Ureter (tissue), 1 donor: ENCODE measurements at regions not wholly inside any gene's neighbourhood (a gene's known extent, or its start where the extent isn't known, plus 50 kb on each side); places are given as distances from the start of the nearest gene placed in this dataset.
"Not testable (repeated sequence)": the region's sequence is repeated elsewhere in the genome, so short reads cannot be mapped to it uniquely, and the experiment has no call there.

Source experiments
- DNase-seq: peaks from one replicate; pipeline ENCODE4 v3.0.0-alpha.2; 2020; ENCODE audit warnings: low spot score
- donor health status: DM: yes; HTN: yes; CAD: no.

DNA sequence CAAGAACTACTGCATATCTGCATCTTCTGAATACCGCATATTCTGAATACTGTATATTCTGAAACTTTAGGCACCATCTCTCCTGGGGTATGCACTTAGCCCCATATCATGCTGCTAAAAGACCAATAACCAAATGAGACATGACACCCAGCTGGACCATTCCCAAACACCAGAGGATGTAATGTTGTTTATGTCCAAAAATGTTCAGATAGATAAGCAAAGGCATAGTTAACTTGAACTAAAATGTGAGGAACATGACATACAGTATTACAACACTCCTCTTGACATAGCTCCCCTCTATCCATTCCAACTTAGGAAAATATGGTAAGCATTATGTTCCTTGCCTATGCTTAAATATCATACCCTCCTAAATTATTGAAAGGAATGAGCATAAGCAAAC, 127.3 kb downstream of the TENT5A start:
- no peak for DNase-seq

DNA sequence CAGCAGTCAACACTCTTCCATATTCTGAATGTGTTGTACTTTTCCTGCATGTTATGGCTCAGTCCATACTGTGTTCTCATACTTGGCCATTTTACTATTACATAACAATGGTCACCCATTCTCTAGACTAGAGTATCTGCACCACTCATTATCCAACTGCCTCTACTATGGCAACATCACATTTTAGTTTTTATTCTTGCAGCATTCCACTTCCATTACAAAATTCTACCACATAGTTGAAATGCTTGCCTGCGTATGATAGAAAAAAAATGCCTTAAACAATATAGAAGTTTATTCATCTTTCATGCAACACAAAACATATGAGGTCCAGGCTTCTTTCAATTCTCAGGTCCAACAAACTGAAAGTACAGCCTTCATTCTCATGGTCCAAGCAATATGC, 128.0 kb downstream of the TENT5A start:
- no peak for DNase-seq

- no peak for DNase-seq
Observed at GRCh38 chr6:81623106-81623759, 129.2 kb downstream of the TENT5A start.

GRCh38 chr6:81621816-81622395, 130.6 kb downstream of the TENT5A start:
- DNase-seq: no peak

- DNase-seq: no peak
Observed at GRCh38 chr6:81614292-81614691, 138.2 kb downstream of the TENT5A start.

- DNase-seq: no peak
Observed at GRCh38 chr6:81613606-81614005, 138.9 kb downstream of the TENT5A start.

GRCh38 chr6:81612136-81612535, 140.3 kb downstream of the TENT5A start:
- no peak for DNase-seq

DNA sequence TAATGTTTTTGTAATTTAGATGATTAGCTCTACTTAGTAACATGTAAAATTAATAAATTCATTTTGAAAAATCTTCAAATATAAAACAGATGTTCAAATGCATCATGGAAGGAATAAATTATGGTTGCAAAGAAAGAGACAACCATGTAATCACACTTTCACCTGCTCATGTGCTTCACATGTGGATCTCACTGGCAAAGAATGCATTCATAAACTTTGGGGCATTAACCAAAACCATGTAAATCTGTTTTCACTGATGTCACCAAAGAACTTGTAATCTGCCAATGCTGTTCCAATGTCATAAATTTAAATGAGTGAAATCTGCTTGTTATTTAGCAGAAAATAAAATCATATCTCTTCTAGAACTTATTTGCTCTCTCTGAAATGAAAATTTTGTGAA, 142.7 kb downstream of the TENT5A start:
- DNase-seq: no peak

DNA sequence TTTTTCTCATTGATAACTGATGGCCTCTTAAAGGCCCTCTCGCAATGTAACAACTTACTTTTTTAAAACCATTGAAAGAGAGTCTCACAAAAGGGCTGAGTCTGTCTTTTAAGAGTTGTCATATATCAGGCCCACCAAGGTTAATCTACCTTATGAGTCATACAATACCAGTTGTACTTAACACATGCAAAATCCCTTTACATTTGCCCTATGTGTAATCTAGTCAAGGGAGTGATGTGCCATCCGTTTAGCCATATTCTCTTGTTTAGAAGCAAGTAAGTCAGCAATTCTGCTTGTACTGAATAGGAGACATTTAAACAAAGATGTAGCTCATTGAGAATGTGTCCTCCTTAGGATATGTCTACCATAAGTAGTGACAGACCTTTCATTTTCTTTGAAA, 143.7 kb downstream of the TENT5A start:
- no peak for DNase-seq

- no peak for DNase-seq
Observed at GRCh38 chr6:81606965-81607381, 145.5 kb downstream of the TENT5A start.

GRCh38 chr6:81605526-81605925, 147.0 kb downstream of the TENT5A start:
- DNase-seq: no peak

DNA sequence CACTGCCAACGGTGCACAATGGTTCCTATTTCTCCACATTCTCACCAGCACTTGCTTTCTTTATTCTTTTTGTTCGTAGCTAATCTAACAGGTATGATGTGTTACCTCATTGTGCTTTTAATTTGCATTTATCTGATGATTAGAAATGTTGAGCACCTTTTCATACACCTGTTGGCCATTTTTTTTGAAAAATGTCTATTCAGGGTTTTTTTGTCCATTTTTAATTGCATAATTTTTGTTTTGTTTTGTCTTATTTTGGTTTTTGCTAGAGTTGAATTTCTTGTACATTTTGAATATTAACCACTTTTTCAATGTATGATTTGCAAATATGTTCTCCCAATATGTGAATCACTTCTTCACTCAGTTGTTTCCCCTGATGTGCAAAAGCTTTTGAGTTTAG, 150.6 kb downstream of the TENT5A start:
- DNase-seq: no peak

DNA sequence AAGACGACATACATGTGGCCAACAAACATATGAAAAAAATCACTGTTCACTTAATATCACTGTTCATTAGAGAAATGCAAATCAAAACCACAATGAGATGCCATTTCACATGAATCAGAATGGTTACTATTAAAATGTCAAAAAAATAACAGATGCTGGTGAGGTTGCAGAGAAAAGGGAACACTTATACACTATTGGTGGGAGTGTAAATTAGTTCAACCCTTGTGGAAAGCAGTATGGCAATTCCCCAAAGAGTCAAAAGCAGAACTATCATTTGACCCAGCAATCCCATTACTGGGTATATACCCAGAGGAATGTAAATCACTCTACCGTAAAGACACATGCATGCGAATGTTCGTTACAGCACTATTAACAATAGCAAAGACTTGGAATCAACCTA, 152.0 kb downstream of the TENT5A start:
- DNase-seq: not testable (repeated sequence)

DNA sequence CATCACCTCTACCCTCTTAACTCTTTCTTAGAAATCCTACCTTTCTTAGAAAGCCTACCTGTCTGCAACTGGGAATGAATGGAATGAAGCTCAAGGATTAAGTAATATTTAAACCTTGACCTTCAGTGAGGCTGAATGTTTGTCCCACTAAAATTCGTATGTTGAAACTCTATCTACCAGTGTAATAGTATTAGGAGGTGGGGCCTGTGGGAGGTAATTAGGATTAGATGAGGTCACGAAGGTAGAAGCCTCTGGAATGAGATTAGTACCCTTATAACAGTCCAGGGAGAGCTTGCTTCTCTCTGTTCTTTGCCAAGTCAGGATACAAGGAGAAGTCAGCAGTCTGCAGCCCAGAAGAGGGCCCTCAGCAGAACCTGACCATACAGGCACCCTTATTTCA, 158.0 kb downstream of the TENT5A start:
- DNase-seq: no peak

DNA sequence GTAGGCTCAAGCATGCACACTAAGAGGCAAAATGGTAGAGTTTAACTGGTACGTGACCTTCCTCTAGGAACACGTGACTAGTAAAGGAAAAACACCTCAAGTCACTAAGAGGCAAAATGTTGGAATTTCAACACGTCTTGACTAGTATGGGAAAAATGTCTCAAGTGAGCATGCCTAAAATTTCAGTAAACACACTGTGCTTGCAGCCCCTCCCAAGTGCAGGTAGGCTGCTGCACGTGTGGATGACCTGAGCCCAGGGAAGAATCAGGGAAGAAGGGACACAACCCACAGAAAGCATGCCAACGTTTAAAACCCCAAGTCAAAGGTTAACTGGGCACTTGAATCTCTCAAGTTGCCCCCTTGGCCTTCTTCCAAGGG, 162.2 kb downstream of the TENT5A start:
- DNase-seq: no peak

DNA sequence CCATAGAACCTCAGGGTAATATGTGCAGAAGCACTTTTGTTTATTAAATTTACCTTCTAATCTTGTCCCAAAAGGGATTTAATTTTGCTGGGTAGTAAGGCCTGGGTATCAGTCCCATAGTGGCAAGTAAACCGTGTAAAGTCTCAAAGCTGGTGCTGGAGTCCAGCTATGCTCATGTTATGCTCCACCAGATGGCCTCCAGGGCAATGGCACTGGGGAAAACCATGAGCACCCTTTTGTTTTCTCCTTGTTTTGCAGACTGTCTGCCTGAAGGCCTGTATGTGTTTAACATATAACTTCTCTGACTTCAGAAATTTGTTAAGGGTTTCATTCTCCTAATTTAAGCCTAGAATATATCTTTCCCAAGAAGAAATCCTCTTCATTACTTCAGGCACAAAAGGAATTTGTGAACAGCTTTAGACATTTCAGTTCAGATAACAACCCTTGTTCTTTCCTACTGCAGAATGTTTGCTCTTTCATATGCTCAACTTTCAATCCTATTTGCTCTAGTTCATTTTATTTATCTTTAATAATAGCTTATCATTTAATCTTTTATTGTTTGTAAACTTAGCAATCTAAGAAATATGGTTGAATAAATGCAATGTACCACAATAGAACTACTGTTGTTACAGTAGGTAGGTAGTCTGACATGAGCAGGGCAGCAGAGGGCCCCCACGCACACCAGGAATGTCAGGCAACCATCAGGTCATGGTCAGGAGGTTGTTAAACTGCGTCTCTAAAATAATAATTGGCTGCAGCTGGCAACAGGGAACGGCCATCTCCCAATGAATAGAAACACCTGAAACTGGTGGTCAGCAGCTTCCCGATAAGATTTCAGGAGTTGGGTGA, 162.8 kb downstream of the TENT5A start:
- DNase-seq: no peak

GRCh38 chr6:81585686-81586085, 166.8 kb downstream of the TENT5A start:
- not testable (repeated sequence) for DNase-seq

GRCh38 chr6:81584156-81584555, 168.3 kb downstream of the TENT5A start:
- DNase-seq: not testable (repeated sequence)

GRCh38 chr6:81575442-81575841, 177.0 kb downstream of the TENT5A start:
- DNase-seq: no peak

DNA sequence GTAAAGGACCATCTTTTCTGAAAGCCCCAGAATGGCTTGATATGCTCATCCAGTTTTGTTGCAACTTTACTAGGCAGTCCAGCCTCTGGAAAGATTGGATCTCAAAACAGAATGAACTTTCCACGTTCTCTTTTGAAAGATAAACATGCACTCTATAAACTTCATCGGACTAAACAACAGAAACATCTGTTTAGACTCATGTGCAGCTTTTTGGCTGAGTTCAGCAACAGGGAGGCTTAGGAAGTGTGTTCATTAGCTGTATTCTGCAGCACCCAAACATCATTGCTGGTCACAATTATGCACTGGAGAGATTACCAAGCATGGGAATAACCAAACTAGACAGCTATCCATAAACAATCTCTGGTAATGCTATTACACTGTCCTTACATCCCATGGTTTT, 180.5 kb downstream of the TENT5A start:
- no peak for DNase-seq

GRCh38 chr6:81570681-81571080, 181.8 kb downstream of the TENT5A start:
- no peak for DNase-seq

DNA sequence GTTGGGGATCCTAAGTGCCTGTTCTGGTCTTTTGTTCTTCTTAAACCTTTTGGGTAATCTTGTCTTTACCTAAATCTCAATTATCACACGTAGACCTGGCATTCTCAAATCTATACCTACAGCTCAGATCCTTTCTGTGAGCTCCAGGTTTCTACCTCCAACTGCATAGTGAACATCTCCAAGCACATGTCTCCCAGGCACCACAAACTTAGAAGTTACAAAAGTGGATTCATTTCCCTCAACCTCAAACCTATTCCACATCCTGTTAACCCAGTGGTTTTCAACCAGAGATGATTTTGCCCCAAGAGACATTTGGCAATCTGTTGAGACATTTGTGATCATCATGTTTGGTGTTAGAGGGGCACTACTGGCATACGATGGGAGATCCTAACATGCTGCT, 183.5 kb downstream of the TENT5A start:
- DNase-seq: no peak

DNA sequence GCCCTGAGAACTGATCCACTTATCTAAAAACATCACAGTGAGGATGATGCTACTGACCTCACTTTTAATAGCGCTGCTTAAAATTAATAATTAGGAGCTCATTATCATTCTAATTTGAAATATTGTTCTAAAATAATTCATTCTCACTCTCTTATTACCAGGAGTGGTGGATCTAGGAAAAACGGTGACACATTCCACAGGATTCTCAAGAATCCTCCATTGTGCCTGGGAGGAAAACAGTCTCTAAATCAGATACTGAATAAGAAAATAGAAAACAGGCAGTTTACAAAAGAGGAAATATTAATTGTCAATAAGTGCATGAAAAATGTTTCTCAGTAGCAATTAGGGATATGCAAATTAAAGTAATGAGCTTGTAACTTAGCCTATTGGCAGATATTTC, 187.4 kb downstream of the TENT5A start:
- DNase-seq: no peak
